ENCODE measurements at regions not wholly inside any gene's neighbourhood (a gene's known extent, or its start where the extent isn't known, plus 50 kb on each side); places are given as distances from the start of the nearest gene placed in this dataset.
"Not testable (repeated sequence)": the region's sequence is repeated elsewhere in the genome, so short reads cannot be mapped to it uniquely, and the experiment has no call there.

- no peak for DNase-seq (ENCODE audit: low spot score in 2 of 2)
- Histone ChIP-seq H3K4me3 (no peak overlapping the region), H3K27me3 (no peaks in the 10 kb centered on the region), H3K4me1 (no peaks in the 10 kb centered on the region), H3K9me3 (no peaks in the 10 kb centered on the region), H3K36me3 (no peaks in the 10 kb centered on the region), H3K27ac (no peak overlapping the region)
- TF ChIP-seq EP300 (IDR thresholded peaks at IDR 0.05) (no peak), POLR2AphosphoS5 (IDR thresholded peaks at IDR 0.05) (no peak), POLR2A (IDR thresholded peaks at IDR 0.05) (no peak), CTCF (IDR thresholded peaks at IDR 0.05) (no peak)
- 74% methylated on average over 3 of the region's 3 CpGs for WGBS
These were observed 202.6 kb downstream of the TMA16 start for GRCh38 chr4:163697121-163697520.

GRCh38 chr4:163700383-163700782 is 205.9 kb downstream of the TMA16 start:
- H3K4me1 ChIP-seq; H3K36me3 ChIP-seq; H3K27ac ChIP-seq; H3K9me3 ChIP-seq; DNase-seq (ENCODE audit: low spot score in 2 of 2); H3K27me3 ChIP-seq; H3K4me3 ChIP-seq: not testable (repeated sequence)
- 97% methylated on average over 4 of the region's 4 CpGs for WGBS

GRCh38 chr4:163701916-163702315 is 207.4 kb downstream of the TMA16 start:
- Histone ChIP-seq H3K4me3 (no peak overlapping the region), H3K36me3 (no peaks in the 10 kb centered on the region), H3K4me1 (no peaks in the 10 kb centered on the region), H3K27me3 (no peaks in the 10 kb centered on the region), H3K9me3 (no peaks in the 10 kb centered on the region), H3K27ac (no peak overlapping the region)
- no peak for DNase-seq (ENCODE audit: low spot score in 2 of 2)
- whole genome bisulfite sequencing: 59% methylated on average over 5 of the region's 5 CpGs
- TF ChIP-seq EP300 (IDR thresholded peaks at IDR 0.05) (no peak), POLR2A (IDR thresholded peaks at IDR 0.05) (no peak), CTCF (IDR thresholded peaks at IDR 0.05) (no peak), POLR2AphosphoS5 (IDR thresholded peaks at IDR 0.05) (no peak)

GRCh38 chr4:163702736-163703135 is 208.2 kb downstream of the TMA16 start:
- WGBS: 75% methylated on average over 4 of the region's 4 CpGs
- TF ChIP-seq EP300 (IDR thresholded peaks at IDR 0.05): no peak
- TF ChIP-seq CTCF (IDR thresholded peaks at IDR 0.05): no peak
- no peak for TF ChIP-seq POLR2AphosphoS5 (IDR thresholded peaks at IDR 0.05)
- no peak for TF ChIP-seq POLR2A (IDR thresholded peaks at IDR 0.05)
- no peak overlapping the region for H3K4me3 ChIP-seq
- H3K9me3 ChIP-seq: no peaks in the 10 kb centered on the region
- H3K36me3 ChIP-seq: no peaks in the 10 kb centered on the region
- H3K4me1 ChIP-seq: no peaks in the 10 kb centered on the region
- no peaks in the 10 kb centered on the region for H3K27me3 ChIP-seq
- DNase-seq (ENCODE audit: low spot score in 2 of 2): no peak
- H3K27ac ChIP-seq: no peak overlapping the region

GRCh38 chr4:163703251-163703650 is 208.8 kb downstream of the TMA16 start:
- H3K36me3 ChIP-seq: no peaks in the 10 kb centered on the region
- H3K9me3 ChIP-seq: no peaks in the 10 kb centered on the region
- 22% methylated on average over 1 of the region's 1 CpG for WGBS
- DNase-seq (ENCODE audit: low spot score in 2 of 2): no peak
- no peak for TF ChIP-seq EP300 (IDR thresholded peaks at IDR 0.05)
- no peak for TF ChIP-seq POLR2AphosphoS5 (IDR thresholded peaks at IDR 0.05)
- no peak for TF ChIP-seq CTCF (IDR thresholded peaks at IDR 0.05)
- no peak for TF ChIP-seq POLR2A (IDR thresholded peaks at IDR 0.05)
- no peak overlapping the region for H3K27ac ChIP-seq
- H3K4me3 ChIP-seq: no peak overlapping the region
- no peaks in the 10 kb centered on the region for H3K4me1 ChIP-seq
- H3K27me3 ChIP-seq: no peaks in the 10 kb centered on the region

GRCh38 chr4:163707873-163708272 is 213.4 kb downstream of the TMA16 start:
- TF ChIP-seq POLR2AphosphoS5 (IDR thresholded peaks at IDR 0.05) (no peak), EP300 (IDR thresholded peaks at IDR 0.05) (no peak), POLR2A (IDR thresholded peaks at IDR 0.05) (no peak), CTCF (IDR thresholded peaks at IDR 0.05) (no peak)
- DNase-seq (ENCODE audit: low spot score in 2 of 2): no peak
- Histone ChIP-seq H3K4me3 (no peak overlapping the region), H3K27ac (no peak overlapping the region), H3K36me3 (no peaks in the 10 kb centered on the region), H3K27me3 (no peaks in the 10 kb centered on the region), H3K9me3 (no peaks in the 10 kb centered on the region), H3K4me1 (no peaks in the 10 kb centered on the region)

All from suprapubic skin (tissue), 4 donors.